ENCODE measurements at regions not wholly inside any gene's neighbourhood (a gene's known extent, or its start where the extent isn't known, plus 50 kb on each side); places are given as distances from the start of the nearest gene placed in this dataset.

GRCh38 chr9:129440435-129441186, 180.3 kb downstream of the C9orf50 start:
- Histone ChIP-seq H3K4me3 (no peak overlapping the region), H3K27ac (no peak overlapping the region)
- TF ChIP-seq, protein P1, sequence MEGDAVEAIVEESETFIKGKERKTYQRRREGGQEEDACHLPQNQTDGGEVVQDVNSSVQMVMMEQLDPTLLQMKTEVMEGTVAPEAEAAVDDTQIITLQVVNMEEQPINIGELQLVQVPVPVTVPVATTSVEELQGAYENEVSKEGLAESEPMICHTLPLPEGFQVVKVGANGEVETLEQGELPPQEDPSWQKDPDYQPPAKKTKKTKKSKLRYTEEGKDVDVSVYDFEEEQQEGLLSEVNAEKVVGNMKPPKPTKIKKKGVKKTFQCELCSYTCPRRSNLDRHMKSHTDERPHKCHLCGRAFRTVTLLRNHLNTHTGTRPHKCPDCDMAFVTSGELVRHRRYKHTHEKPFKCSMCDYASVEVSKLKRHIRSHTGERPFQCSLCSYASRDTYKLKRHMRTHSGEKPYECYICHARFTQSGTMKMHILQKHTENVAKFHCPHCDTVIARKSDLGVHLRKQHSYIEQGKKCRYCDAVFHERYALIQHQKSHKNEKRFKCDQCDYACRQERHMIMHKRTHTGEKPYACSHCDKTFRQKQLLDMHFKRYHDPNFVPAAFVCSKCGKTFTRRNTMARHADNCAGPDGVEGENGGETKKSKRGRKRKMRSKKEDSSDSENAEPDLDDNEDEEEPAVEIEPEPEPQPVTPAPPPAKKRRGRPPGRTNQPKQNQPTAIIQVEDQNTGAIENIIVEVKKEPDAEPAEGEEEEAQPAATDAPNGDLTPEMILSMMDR (IDR thresholded peaks at IDR 0.05), result no peak
- DNase-seq (ENCODE audit: low spot score), result no peak

- Histone ChIP-seq H3K4me3 (no peak overlapping the region), H3K27ac (no peak overlapping the region)
- DNase-seq (ENCODE audit: low spot score), result no peak
- TF ChIP-seq, protein P1 (IDR thresholded peaks at IDR 0.05), result no peak
These were observed 181.7 kb downstream of the C9orf50 start for GRCh38 chr9:129439242-129439641.

DNA sequence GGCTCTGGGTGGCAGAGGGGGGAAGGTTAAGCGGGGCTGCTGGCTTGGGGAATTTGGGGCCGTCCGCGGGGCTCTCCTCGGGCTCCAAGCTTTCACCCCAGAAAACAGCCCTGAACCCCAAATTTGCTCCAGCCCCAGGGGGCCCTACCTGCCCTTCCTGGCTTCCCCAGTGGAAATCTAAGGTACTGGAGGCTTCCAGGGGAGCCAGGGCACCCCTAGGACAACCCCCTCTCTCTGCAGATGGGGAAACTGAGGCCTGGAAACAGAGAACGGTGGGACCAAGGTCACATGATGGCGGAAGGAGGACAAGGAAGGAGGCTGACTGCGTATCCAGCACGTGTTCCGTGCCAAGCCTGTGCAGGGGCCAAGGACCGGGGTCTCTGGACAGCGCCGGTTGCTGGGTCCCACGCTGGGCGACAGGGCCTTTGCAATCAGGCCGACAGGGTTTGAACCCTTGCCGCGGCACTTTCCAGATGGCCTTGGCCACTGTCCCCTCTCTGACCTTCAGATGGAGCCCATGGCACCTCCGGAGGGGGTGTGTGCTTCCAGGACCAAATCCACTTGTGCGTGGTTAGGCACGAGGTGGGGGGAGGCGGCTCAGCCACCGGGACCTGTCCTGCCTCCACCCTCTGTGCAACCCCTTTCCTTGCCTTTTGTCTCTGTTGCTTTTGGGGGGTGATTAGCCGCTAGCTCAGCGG, 183.1 kb downstream of the C9orf50 start:
- TF ChIP-seq, protein P1 (IDR thresholded peaks at IDR 0.05), result no peak
- Histone ChIP-seq H3K4me3 (peak overlapping the region; percentile 86), H3K27ac (peak overlapping the region; percentile 79 to 85)
- DNase-seq (ENCODE audit: low spot score), result peak; percentile 76

- TF ChIP-seq, protein P1 (IDR thresholded peaks at IDR 0.05), result no peak
- Histone ChIP-seq H3K27ac (peak overlapping the region; percentile 79 to 85), H3K4me3 (peak overlapping the region; percentile 86)
- peak; percentile 81 for DNase-seq (ENCODE audit: low spot score)
These were observed 183.9 kb downstream of the C9orf50 start for GRCh38 chr9:129436751-129437625.

GRCh38 chr9:129435988-129436717, 184.7 kb downstream of the C9orf50 start:
- TF ChIP-seq, protein P1 (IDR thresholded peaks at IDR 0.05), result no peak
- DNase-seq (ENCODE audit: low spot score), result no peak
- Histone ChIP-seq H3K4me3 (peak overlapping the region; percentile 86), H3K27ac (peak overlapping the region in 1 of 2 donors; percentile 85)

DNA sequence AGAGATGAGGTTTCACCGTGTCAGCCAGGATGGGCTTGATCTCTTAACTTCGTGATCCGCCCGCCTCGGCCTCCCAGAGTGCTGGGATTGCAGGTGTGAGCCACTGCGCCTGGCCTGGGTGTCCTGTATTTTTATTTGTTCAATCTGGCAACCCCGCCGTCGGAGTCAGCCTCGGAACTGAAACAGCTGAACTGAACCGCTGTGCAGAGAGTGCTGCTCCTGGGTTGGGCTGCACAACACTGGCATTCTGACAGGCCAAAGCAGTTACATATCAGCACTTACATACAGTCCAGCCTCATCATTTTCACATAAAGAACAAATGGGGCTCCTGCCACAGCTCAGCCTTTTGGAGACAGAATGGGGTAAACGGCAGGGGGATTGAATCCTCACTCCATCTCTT, 185.6 kb downstream of the C9orf50 start:
- no peak for DNase-seq (ENCODE audit: low spot score)
- Histone ChIP-seq H3K27ac (no peak overlapping the region), H3K4me3 (no peak overlapping the region)
- TF ChIP-seq, protein P1 (IDR thresholded peaks at IDR 0.05), result no peak

All from coronary artery (tissue), 2 donors.